Activated CD4-positive, alpha-beta T cell treated with anti-CD3 and anti-CD28 coated beads, Interleukin-2, Interleukin-4, amounts not matched to agents 100 ng/mL and 50 ng/mL, durations not matched to agents 16 hours and 8 hours (primary cell): ENCODE measurements at regions not wholly inside any gene's neighbourhood (a gene's known extent, or its start where the extent isn't known, plus 50 kb on each side); places are given as distances from the start of the nearest gene placed in this dataset.
A peak's percentile ranks its signal among the peaks of the same experiment; 100 is the strongest.
"Not testable (repeated sequence)": the region's sequence is repeated elsewhere in the genome, so short reads cannot be mapped to it uniquely, and the experiment has no call there.

Source experiments
- DNase-seq: peaks from one replicate; pipeline ENCODE4 v3.0.0-alpha.2; 2020; ENCODE audit warnings: low spot score

DNA sequence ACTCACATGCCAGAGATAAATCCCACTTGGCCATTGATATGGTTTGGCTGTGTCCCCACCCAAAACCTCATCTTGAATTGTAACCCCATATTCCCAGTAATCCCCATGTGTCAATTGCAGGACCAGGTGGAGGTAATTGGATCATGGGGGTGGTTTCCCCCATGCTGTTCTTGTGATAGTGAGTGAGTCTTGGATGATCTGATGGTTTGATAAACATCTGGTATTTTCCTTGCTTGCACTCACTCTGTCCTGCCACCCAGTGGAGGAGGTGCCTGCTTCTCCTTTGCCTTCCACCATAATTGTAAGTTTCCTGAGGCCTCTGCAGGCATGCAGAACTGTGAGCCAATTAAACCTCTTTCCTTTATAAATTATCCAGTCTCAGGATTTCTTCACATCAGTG lies 50.4 kb upstream of the B3GAT2 start:
- DNase-seq = not testable (repeated sequence)

DNA sequence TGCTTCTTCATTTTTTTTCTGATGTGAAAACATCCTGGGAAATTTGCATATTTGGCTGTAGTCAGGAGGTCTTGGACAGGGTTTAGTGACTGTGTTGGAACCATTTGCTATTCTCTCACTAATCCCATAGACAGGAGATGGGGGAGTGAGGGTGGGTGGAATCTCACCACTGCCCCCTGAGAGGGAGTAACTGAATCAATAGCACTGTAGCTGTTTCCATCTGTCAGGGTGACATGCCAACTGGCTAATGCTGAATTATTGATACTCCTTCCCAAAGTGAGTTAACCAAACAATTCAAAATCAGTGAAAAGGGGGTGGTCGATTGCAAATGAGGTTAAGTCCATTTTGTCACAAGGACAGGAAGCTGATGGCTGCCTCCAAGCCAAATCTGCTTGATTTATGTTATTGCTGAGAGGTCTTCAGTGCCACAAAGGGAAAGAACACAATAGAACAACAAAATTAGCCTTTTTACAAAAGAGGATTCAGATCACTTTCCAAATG lies 55.1 kb upstream of the B3GAT2 start:
- no peak for DNase-seq

DNA sequence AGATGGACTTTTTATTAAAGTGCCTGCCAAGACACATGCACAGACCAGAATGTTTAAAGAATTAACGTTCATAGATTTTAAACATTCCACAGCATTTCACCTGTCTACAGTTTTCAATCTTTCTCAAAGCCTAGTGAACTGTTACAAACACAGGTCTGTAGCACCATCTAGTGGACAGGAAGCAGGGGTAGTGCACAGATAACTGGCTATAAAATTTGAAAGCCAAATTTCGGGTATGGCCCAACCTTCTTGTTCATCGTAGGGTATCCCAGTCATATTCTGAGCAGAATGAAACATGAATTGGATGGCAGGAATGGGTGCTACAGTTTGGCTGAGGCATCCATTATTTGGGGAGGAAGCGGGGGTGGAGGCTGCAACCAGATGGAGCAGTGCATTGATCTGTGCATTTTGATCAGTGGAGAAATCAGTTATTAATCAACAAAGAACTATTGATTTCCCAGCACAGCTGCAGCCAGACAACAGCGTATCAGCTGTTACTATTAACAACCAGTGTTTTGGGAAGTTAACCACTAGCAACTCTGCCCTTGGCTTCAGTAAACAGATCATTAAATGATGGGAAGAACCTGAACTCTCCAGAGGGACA lies 56.1 kb upstream of the B3GAT2 start:
- DNase-seq = peak; percentile 51

DNA sequence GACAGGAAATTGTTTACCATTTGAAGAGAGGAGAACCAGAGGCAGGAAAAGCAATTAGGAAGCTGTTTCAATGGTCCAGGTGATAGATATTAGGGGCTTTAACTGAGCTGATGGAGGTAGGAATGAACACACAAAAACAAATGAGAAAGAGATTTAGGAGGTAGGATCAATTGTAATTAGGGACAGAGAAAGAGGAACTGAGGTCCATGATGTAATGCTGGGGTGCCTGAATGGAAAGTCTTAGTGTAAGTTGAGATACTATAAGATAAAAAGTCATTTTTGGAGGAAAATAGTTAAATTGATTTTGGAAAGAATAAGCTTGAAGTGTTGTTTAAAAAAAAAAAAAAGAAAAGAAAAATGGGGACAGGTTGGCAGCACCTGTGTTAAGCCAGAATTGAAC lies 58.5 kb upstream of the B3GAT2 start:
- no peak for DNase-seq

DNA sequence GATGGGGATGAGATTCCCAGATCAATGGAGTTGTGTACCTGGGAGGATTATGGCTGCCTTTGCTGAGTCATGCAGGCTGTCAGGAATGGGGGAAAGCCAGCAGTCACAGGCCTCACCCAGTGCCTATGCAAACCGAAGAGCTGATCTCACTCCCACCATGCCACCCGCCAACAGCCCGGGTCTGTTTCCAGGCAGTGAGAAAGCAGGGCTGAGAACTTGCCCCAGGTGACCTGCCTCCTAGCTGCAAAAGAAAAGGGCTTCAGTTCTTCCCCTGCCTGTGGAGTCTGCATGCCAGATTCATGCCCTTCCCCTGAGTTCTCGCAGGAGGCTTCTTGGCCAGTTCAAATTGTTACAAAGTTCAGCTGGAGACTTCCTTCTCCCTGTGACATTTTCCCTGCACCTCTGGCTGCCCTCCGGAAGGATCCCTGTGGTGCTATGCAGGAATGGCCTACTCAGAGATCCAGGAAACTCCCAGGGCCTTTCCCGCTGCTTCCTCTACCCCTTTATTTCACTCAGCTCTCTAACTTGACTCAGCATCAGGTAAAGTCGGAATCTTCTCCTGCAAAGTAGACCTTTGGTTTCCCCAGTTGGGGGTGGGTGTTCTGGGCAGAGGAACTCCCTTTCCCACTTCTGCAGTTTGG lies 71.5 kb upstream of the B3GAT2 start:
- DNase-seq = no peak

DNA sequence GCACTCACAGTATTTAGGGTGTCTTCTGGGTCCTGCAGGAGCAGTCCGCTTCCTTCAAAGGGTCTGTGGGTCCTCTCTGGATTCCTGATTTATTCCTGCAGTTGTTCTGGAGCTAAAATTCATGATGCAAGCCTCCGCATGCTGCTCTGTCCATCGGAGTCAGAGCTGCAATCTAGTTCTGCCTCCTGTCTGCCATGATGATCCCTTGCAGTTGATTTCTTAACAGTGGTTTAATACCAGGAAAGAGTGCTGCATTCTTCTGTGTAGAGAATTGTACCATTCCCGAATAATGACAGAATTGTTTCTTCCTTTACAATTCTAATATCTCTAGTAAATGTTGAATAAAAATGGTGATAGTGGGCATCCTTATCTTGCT lies 72.0 kb upstream of the B3GAT2 start:
- no peak for DNase-seq

DNA sequence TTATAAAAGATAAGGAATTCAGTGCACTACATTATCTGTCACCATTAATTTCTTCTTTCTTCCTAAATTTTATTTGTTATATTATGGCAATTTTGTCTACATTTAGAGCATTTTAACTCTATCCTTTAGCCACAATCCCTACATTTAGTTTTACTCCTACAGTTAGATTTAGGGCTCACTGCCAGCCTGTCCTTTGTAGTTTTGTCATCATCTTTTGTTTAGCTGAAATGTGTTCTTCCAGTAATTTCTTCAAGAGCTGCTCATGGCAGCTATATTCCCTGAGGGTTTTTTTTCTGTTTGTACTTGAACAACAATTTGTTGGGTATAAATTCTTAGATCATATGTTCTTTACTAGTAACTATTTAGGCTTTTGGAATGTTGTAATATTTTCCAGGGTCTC lies 72.7 kb upstream of the B3GAT2 start:
- no peak for DNase-seq

DNA sequence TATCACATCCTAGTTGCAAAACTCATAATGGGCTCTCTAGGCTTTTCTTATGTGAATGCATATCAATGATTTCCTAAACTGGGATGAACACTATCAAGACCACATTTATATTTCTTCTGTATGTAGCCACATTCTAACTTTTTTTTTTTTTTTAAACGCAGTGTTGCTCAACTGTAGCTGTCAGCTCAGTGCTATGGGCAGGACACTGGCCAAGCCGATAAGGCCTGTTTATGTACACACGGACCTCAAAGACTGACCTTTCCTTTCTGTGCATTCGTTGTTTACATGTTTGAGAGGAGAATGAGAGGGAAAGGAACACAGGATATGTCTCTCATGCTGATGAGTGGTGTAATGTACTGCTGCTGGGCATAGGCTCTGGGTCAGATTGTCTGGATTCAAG lies 75.1 kb upstream of the B3GAT2 start:
- no peak for DNase-seq

DNA sequence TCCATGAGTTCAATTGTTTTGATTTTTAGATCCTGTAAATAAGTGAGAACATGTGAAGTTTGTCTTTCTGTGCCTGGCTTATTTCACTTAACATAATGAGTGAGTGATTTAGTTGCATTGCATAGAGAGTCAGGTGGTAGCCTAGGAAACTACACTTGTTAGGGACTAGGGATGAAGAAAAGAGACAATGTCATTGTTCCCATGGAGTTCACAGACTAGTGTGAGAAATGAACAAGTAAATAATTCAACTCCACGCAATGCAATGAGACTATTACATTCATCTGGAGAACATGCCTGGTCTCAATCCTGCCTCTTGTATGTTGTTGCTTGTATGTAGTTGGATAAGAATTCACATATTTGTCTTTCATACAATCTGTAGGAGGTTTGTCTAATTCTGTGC lies 76.3 kb upstream of the B3GAT2 start:
- no peak for DNase-seq

DNA sequence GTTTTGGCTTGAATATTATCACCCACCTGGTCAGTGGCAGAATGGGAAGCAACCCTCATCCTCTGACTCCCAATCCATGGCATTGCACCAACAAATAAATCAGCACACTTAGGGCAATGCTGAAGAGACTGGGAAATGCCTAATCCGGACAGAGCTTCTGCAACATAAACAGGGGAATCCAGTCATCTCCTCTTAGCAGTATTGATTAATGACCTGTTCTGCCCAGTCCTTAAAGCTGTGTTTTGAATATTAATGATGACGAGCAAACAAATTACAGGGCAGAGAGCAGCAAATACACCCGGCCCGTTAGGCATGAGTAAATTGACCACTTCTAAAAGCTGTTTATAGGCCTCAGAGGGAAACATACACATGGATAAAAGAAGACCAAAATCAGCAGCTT lies 77.0 kb upstream of the B3GAT2 start:
- no peak for DNase-seq

DNA sequence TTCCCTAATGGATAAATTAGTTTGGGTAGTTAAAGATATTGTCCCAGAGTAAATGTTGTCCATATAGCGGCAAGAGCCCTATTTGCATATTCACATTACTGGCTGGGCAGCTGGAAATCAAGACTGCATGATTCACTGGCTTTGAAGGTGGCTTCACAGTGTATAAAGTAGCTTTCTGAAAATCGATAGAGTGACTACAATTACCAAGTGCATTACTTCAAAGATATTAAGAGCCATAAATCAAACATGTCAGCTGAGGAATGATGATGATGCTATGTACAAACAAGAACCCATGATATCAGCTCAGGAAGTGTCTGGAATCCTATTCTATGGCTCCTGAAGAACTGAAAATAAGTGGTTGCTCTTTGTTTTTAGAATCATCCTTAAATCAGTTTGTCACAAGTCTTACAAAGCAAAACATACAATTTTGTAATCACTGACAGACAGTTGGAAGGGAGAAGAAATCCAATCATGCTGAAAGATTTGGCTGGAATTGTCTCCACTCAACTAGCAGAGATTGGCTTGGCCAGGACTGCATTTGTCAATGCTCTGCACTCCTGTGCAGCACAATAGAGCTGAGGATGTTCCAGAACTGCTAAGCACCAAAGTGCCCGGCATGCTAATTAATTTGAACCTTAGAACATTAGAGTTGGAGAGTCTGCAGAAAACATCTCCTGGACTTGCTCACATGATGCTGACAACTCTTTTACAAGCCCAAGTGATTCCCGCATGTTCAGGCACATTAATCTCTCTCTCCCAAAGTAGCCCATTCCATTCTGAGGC lies 77.9 kb upstream of the B3GAT2 start:
- no peak for DNase-seq

DNA sequence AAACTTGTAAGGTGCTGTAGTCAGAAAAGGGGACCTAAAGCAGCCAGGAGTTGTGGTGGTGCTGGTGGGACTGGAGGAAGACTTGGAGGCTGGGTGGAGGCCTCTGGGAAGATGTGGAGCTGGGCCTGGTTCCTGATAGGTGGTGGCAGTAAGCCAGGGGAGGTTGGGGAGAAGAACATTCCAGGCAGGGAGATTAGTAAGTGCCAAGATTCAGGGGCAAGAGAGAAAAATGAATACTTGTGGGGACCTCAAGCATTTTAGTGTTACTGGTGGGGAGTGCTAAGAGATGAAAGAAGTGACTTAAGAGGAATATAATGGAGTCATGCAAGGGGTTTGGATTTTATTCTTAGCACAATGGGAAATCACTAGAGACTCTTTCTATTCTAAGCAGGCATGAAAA lies 79.0 kb upstream of the B3GAT2 start:
- no peak for DNase-seq

DNA sequence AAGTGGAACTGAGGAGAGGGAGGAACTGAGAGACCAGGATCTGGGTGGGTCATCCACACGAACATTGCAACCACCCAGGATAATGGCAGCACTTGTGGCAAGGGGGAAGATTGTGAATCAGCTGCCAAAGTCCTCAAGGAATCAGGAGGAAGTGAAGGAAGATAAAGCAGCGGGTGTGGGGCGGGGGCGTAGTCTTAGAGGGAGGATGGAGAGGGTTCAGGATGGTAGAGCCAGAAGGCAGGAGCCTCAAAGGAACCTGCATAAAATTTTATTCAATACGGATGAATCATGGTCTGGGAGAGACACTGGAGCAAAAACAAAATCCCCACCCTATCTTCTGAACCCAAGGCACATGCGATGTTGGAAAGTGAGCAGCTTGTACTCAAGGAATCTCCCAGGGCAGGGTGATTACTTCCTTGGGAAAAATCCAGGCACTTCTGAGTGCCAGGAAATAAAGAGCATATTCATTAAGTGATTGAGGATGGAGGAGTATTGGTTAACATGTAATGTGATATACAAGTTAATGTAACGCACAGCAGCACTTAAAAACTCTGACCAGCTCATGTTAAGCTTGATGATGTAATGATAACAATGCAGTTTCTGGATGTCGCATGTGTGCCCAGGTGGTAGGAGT lies 82.0 kb upstream of the B3GAT2 start:
- no peak for DNase-seq

DNA sequence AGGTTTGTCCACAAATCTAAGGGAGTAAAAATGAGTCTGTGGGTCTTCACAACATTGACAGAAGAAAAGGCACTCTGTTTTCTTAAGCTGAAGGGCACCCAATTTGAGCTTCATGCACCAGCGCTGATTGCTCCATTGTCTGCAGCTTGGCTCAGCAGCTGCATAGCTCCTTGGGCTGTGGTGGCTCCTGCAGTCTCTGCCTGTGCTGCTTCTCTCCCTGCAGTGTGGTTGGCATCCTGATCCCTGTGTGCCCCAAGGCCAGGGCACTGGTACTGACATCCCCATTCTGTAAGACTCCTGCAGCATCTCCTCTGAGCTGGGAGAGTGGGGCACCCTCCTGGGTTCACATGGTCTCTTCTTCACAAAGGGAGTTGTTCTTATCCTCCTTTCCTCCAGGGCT lies 83.2 kb upstream of the B3GAT2 start:
- no peak for DNase-seq

DNA sequence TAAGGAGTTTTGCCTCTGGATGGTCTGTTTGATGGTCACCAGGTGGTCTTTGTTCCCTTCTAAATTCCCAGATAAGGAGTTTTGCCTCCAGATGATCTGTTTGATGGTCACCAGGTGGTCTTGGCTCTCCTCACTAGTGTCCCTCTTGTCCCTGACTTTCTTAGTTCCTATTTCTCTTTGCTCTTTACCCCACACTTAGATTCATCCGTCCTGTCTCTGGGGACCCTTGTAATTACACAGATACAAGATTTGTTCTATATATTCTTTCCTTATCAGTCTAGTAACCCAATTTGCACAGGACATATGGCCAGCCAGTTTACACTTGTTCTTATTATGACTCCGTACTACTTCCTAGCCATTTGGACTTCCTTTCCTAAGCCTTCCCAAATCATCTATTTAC lies 84.0 kb upstream of the B3GAT2 start:
- DNase-seq = no peak

DNA sequence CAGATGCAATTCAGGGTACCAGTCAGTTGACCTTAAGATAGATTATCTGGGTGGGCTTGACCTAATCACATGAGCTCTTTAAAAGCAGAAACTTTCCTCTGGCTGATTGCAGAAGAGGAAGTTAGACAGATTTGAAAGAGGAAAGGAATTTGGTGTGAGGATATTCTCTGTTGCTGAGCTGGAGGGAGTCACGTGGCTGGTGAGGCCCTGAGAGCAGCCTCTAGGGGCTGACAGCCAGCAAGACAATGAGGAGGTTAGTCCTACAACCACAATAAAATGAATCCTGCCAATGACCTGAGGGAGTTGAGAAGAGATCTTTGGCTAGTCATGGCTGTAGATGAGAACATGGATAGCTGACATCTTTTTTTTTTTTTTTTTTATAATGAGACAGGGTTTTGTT lies 87.0 kb upstream of the B3GAT2 start:
- no peak for DNase-seq

DNA sequence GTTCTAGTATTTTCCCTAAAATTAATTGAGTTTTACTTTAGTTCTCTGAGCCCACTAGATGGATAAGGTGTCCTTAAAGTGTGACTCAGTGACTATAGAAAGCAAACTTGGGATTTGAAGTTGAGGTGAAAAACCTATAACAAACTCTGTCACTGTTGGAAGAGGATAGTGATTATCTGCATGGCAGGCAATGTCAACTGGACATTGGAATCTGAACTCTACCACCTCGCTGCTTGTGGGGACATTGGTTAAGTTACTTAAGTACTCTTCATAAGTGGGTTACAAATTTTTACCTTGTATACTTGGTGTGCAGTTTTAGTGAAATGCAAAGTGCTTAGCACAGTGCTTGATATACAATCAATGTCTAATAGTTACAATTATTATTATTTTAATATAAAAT lies 87.9 kb upstream of the B3GAT2 start:
- no peak for DNase-seq

DNA sequence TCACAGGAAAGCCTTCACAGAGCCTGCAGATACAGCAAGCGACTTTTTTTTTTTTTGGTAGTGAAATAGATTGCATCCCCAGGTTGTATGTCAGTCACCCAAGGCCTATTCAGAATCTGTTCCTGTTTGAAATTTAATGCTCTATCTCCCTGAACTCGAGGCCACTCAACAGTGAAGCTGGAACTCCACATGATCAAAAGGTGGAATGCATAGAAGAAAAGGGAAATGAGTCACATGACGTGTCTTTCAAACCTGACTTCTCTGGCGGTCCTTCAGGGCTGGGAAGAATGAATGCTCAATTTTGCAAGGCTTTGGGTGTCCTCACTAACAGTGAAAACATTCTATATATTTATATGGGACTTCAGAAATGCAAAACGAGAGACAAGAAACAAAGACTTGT lies 88.4 kb upstream of the B3GAT2 start:
- no peak for DNase-seq

DNA sequence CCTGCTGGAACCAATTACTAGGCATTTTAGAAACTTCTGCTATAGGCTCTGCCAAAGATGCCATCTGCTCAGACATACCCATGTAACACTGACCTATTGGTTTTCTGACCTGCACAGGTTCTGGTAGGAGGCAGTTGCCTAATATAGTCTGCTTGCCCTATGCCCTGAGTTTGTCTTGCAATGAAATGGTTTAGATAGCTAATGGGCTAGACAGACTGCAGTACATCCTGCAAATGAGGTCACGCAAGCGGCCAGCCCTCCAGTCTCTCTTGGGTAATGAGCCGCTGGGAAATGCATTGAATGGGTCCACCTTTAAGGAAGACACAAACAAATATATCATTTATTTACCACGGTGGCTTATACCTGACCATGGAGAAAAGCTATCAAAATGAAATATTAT lies 90.6 kb upstream of the B3GAT2 start:
- DNase-seq = no peak

DNA sequence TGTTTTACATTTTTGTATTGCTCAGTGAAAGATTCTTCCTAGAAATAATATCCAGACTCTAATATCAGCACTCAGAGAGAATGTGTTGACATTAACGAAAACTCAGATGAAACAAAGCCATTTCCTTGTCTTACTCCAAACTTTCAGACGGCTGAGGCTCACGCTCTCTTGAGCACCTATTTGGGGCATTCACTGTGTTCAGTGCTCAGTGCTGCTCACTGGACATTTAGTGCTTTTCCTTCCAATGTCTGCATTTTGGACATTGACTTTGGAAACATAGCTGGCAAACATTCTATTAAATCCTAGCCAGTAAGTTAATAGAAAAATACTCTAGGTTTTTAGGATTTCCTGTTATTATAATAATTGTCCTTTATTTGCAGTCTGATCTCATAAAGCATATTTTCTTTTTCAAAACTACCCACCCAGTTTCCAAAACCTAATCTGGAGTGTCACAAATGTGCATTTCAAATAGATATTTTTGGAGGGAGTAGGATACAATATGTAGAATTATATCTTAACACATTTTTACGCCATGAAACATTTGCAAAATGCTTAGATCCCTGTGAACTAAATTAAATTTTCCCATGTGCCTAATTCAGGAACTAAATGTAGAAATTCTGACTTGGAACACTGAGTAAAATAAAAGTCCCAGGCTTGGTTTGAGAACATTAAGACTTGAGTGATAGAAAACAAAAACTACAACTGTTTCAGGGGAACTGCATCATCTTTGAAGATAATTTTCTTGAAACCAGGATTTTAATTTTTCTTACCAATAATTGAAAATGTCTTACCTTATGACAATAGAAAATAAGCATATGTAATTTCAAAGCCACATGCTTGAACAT lies 91.7 kb upstream of the B3GAT2 start:
- DNase-seq = no peak

DNA sequence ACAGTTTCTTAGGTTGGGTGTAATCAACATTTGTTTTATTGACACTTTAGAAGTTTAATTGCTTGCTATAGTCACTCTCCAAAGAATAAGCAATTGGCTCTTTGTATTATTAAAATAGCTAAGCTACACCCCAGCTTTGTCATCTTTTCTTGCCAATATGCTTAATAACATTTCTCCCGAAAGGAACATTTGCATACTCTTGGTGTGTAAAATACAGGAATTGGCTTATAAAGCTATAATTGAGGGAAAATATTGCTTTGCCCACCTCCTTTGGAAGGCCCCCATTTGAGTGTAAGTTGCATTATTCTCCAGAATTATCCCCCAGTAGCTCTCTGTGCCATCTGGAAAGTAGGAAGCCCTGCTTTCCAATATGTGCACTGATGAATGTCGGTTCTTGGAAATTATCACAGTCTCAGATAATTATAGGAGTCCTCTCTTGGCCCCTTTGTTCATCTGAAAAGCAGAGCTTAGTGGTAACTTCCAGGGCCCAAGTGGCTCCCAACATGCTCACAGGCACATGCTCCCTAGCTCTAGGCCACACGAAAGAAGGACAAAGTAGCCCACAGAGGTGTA lies 92.4 kb upstream of the B3GAT2 start:
- DNase-seq = no peak

DNA sequence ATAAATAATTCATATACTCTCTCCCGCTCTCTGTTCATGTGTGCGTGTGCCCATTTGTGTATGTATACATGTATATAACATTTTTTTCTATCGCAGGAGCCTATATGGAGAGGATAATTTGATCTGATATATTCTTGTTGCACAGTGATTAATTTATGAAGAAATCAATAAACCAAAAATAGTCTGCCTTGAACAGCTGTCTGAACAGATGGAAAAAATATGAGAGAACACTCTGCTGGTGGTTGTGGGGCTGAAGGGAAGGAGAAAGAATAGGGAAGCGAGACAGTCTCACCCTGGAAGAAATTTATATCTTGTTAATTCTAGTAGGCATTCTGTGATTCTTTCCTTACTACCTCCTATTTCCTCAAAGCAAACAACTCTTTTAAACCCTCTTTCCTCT lies 96.6 kb upstream of the B3GAT2 start:
- DNase-seq = no peak
